GM21381 (cell line): ENCODE measurements at regions not wholly inside any gene's neighbourhood (a gene's known extent, or its start where the extent isn't known, plus 50 kb on each side); places are given as distances from the start of the nearest gene placed in this dataset.
"Not testable (repeated sequence)": the region's sequence is repeated elsewhere in the genome, so short reads cannot be mapped to it uniquely, and the experiment has no call there.

Experiments used
- ATAC-seq: cut with Tn5 transposase; IDR thresholded peaks from one replicate; pipeline ENCODE4 v1.9.1; 2021; ENCODE audit warnings: mild to moderate bottlenecking, moderate library complexity; ENCODE audit not compliant: unreplicated experiment

DNA sequence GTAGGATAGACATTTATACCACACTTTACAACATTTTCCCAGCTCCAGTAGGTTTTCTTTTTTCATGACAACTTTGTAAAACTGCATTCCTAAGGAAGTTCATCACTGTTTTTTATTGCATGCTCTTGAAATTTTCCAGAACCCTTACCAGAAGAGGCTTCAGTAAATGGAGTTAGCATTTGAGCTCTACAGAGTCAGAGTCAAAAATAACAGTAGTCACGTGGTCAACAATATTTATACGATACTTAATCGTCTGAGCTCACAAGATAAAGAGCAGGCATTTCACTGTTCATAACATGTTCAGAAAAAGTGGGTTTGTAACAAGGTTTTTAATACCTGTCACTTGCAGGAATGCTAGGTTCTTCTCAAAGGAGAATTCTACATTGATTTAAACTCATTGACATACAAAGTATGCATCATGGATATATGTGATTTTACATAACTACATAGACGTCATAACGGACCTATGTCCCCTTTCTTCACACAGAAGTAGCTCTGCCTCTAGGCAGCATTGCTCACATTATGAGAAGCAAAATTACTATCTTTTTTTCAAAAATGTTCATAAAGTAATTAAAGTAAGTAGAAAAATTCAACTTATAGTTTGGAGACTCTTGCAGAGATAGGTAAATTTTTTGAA is 187.0 kb upstream of the COL3A1 start:
- ATAC-seq = no peak

DNA sequence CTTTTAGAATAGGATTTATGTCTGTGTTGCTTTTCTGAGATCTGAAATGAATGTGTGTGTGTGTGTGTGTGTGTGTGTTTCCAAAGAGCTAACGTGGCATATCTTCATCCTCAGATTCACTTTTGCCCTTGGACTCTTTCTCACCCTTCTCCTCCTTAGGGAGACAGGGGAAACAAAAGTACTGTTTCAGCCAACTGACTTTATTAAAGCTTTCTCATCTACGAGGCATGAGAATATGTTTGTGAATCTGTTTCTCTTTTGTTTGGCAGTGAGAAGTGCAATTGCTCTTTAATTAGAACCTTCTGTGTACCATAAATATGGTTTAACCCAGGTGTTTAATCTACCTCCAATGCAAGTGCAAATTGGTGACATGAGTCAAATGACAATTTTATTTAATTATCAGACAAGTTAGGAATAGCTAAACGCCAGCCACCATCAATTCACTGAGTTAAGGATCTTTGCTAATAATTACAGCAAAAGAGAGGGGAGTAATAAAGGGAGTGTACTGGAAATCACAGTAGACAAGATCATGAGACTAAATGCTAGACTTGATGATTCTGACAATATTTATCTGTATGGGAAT is 186.4 kb upstream of the COL3A1 start:
- no peak for ATAC-seq

DNA sequence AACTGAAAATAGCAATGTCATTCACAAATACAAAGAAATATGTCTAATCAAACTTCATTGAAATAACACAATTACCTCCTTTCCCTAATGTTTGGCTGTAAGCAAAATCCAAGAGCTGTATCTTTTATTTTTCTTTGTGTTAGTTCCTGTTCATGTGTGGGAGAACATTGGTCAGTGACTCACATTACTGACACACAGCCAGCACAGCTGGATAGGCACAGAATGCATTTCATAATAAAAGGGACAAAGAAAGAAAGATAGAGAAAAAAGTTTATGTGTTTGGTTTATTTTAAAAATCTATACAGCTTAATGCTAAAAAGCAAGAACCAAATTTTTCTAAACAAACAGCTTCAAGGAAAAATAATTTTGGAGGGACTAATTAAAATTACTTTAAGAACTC is 185.6 kb upstream of the COL3A1 start:
- ATAC-seq = no peak

DNA sequence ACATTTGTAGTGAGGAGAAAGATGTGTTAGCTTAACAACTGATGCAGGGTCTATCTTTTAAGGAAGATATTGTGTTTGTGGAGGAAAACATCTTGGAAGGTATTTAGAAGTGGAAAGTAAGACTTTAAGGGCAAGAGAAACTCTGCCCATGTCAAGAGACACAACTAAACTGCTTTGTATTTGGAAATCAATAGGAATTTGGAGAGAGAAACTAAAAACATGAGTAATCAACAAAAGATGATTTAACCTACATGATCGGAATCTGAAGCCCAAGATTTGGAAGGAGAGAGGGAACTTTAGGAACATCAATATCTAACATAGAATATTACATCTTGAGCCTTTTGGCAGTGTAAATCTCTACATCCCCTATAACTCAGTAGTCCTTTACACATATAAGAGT is 184.2 kb upstream of the COL3A1 start:
- no peak for ATAC-seq

DNA sequence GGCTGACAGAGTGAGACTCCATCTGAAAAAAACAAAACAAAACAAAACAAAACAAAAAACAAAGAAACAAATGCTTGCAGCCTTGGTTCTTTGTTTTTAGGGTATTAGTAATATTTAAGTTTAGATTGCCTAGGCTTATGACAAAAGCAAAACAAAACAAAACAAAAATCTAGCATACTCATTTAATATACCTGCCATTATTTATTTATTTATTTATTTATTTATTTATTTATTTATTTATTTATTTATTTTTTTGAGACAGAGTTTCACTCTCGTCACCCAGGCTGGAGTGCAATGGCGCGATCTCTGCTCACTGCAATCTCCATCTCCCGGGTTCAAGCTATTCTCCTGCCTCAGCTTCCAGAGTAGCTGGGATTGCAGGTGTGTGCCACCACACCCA is 179.7 kb upstream of the COL3A1 start:
- ATAC-seq = not testable (repeated sequence)

DNA sequence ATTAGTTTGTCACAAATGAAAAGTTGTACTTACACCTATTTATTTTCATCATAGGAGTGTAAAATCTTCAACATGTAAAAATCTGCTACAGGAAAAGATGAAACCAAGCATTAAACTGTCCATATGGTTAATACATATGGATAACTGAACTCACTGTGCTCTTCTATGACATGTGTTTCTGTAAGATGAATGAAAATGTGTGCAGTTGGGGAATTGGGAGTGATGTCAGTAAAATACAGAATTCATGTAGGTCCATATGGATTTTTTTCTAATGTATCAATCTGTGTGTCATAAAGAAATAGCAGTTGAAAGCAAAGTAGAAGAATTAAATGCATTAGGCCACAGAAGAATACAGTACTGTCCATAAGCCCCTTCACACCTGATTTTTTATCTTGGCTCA is 178.4 kb upstream of the COL3A1 start:
- no peak for ATAC-seq

DNA sequence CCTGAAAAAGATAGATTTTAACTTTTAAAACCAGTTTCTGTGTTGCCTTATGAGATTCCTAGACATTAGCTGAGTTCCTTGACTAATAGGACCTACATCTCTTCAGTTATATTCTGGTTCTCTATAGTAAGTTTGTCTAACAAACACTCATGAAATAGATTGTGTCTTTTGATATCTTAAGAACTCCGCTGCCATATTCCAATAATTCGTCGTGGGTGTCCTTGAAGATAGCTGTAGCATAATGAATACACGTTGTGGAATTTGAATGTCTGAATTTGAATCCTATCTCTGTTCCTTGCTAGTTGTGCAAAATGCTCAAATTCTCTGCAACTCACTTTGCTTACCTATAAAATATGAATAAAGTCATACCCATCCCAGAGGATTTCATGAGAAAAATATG is 176.8 kb upstream of the COL3A1 start:
- ATAC-seq = no peak

DNA sequence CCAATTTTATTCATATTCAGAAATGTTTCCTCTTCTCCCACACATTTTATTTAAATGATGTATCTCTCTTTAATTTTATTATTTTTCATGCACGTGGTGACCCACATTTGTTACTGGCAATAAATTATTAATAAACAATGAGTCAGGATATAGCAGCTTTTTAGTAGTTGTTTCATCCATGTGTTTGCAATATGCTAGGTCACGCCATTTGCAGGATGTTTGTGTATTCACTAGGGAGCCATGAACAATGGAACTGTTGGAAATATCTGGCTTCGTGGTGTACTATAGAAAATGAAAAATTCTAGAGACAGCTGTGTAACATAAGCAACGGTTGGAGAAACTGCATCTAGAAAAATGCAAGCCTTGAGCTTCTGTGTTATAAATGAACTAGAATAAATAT is 176.0 kb upstream of the COL3A1 start:
- no peak for ATAC-seq

DNA sequence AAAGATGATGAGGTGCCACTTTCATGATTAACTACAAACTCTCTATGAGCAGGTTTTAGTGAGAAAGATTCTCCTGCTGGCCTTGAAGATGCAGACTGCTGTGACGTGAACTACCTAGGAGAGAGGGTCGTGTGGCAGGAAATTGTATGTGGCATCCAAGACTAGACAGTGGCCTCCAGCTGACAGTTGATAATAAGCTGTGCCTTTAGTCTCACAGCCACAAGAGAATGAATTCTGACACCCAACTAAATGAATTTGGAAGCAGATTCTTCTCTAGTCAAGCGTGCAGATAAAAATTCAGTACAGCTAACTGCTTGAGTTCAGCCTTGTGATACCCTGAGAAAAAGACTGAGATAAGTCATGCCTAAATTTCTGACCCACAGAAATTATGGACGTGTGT is 169.0 kb upstream of the COL3A1 start:
- ATAC-seq = no peak

DNA sequence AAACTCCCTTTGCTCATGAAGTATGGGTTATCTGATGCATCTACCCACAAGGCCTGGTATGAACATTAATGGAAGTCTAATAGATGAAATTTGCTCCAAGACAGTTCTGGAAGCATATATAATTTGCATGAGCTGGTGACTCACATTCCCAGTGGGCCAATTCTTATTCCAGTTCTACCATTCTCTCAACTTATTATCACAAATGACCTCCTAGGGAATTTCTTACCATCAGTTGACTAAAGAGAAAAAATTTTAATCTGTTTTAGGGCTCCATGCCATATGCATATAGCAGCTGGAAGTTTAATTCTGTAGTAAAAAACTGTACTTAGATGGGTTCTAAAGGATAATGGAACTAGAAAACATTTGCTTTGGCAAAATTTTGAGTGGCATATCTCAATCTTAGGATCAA is 165.2 kb upstream of the COL3A1 start:
- no peak for ATAC-seq

DNA sequence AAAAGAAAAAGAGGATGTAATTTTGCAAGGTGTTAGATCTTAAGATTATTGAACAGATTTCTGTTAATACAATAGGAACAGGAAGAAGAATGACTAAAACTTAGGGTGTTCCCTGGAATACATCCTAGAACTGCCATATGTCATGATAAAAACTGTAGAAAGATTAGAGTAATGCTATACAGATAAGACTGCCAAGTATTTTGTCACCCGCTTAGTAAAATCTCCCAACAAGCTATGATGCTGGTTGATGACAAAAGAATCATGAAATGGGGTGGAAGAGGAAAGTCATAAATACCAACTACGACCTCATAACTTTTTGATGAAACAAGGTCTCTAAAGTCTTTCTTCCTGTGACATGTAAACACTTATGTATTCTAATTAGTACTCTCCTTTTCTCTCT is 163.6 kb upstream of the COL3A1 start:
- no peak for ATAC-seq

DNA sequence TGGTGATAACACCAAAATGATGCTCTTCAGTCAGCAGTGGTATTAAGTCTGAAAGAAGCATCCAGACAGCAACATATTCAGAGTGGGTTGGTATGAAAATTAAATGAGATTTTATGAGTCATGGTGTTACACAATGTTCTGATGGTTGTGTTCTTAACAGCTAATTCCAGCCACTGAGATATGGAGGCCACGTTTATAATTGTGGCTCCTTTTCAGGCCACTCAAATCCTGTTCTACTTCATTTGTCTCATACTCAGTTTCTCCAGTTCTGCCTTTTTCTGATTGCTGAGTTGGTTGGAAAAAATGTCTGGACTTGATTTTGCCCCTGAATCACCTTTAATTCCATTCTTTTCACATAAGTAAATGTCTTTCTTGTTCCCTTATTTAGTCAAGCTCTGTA is 162.7 kb upstream of the COL3A1 start:
- no peak for ATAC-seq

DNA sequence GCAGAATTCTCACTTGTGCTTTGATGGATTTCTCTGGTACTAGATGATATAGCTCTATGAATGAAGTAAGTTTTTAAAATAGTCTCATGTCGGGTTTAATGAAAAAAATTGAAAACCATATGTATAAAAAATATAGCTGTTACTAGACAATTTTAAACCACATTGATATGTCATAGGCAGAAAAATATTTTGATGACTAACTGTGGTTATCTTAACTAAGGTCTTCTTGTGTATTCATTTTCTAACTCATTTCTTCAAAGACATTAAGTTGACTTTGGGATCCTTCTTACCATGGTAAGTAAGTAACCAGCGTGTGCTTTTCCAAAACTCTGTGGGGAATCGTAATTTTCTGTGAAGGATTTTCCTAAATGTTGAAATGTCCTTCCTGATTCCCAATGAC is 160.9 kb upstream of the COL3A1 start:
- ATAC-seq = no peak

DNA sequence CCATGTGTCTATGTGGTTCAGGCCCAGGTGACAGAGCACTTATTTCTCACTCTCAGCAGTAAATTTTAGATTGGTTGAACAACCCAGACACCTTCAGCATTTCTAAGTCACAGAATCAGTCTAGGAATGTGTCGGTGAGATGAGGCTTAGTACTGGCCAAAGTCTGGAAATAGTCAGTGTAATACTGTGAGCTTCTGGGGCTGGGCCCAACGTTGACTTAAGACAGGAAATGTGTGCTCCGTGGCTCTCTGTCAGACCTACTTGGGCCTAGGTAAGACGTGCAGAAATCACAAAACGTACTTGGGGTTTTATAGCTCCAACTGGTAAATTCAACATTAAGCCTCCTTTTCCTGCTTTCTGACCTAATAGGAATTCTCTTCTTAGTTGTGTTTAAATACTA is 160.3 kb upstream of the COL3A1 start:
- no peak for ATAC-seq

DNA sequence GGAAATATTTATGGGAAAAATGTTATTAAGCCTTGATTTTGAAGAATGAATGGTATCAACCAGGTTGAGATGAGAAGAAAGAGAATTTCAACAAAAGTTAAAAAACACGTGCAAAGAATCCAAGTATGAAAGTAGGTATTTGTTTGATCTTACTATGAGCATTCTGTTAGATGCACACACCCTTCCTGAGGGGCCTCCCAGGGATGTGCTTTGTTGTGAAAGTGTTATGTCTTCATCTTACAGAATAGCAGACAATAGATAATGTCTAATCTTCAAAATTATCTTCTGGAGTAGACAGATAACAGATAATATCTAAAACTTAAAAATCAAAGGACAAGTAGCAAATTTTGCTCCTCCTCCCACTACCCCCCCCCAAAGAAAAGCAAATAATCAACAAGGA is 155.2 kb upstream of the COL3A1 start:
- no peak for ATAC-seq

DNA sequence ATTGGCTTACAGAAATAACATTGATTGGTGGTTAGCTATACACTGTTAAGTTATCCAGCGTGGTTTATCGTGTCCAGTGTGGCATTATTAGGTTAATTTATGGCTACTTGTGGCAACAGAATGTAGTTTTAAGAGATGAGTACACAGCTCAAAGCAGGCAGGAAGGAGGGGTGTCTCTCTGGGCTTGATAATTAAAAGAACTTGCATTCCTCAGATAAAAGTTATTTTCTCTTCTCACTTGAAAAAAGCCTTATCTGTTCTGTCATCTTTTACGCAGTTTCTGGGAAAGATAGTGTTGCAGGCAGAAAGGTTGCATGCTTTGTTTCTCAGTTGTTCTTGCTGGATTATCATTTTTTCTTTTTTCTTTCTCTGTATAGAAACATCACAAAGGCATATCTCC is 154.4 kb upstream of the COL3A1 start:
- no peak for ATAC-seq

DNA sequence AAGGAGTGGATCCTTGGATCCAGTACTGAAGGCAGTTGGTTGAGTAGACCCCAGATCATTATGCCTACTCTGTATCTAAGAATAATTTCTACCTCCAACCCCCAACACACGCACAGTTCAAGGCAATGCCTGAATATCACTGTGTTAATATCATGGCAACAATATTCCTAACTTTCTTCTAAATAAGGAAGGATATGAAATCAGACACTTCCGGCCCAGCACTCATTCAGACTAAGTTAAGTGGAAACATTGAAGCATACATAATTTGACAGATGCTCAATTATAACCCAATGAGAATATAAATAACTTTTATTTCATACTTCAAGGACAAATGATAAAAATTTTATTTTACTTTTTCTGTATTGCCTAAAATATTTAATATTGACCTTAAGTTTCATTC is 153.6 kb upstream of the COL3A1 start:
- ATAC-seq = no peak

DNA sequence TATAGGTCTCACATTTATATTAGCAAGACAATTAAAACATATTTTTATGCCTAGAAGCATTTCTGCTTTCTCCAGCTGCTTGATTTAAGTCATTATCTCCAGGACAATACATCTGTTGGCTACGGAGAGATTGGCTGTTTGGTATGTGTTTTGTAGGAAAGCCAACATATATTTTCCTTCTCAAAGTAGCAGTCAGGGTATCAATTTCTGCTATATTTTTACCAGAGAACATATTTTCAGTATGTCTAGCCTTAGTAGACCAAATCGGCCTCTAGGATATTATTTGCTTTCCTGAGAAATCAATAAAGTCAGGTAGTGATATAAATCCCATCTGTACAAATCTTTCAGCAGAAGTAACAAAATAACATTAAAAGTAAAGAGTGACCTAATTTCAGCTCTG is 150.0 kb upstream of the COL3A1 start:
- ATAC-seq = no peak

DNA sequence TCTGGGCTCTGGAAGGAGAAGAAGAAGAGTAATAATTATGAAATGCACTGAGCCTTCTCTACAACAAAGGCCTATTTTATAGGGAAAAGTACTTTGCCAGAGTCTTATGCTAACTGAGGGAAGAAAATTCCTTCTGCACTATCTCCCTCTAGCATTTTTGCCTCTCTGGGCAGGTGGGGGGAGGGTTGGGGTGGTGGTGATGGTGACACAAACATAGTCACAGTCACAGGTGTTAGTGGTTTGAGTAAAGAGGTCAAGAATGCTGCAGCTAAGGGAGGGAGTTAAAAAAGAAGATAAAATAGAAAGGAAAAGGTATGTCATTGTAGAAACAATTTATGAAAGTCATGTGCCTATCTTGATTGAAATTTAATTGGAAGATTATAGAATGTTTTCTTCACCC is 140.8 kb upstream of the COL3A1 start:
- ATAC-seq = no peak

DNA sequence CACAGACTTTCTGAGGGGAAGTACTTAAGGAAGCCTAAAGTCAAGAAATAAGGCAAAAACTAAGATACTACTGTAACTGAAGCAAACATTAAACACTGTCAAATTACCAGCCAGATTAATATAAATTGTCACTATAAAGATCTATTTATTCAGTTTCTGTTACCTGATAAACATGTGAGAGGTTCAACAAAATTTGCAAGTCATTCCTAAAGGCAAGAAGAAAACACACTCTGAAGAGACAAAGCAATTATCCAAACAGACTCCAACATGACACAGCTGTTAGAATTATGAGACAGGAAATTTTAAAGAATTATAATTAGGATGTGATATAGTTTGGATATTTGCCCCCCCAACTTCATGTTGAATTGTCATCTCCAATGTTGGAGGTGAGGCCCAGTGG is 140.4 kb upstream of the COL3A1 start:
- no peak for ATAC-seq

DNA sequence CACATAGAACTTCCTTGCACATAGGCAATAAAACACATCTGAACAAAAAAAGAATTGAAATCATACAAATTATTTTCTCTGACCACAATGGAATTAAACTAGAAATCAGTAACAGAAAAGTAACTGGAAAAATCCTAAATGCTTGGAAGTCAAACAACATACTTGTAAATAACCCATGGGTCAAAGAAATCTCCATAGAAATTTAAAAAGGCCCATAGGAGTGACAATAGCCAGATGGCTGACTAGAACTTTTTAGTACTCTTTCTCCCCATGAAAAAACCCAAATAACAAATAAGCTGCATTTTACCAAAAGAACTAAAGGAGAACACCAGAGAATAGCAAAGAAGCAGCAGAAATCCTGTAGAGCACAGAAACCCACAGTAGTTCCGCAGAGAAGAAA is 139.2 kb upstream of the COL3A1 start:
- ATAC-seq = no peak

DNA sequence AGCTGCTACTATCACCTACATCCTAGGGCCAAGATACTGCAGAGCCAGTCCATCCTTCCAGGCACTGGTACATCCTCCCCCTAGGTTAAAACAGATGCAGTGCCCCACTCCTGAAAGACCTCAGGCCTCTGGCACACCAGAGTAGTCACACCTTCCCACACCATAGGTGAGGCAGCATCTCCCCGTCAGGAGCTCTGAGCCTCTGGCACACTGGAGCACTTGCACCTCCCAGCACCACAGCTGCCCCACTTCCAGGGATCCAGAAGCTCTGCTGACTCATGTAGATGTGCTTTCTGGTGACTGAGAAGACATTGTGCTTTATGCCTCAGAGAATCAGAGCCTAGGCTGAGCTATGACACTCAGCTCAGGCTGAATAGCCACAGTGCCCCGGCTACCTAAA is 138.4 kb upstream of the COL3A1 start:
- no peak for ATAC-seq

DNA sequence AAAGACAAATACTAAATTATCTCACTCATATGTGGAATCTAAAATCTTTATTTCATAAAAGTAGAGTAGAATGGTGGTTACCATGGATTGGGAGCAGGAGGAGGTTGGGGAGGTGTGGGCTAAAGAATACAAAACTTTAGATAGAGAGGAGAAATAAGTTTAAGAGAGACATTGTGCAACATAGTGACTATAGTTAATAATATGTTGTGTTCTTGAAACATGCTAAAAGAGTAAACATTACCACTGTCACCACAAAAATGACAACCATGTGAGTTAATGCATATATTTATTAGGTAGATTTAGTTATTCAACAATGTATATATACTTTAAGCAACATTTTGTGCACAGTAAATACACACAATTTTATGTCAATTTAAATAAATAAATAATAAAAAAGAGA is 128.5 kb upstream of the COL3A1 start:
- no peak for ATAC-seq
